Kidney epithelial cell (primary cell): ENCODE measurements at regions not wholly inside any gene's neighbourhood (a gene's known extent, or its start where the extent isn't known, plus 50 kb on each side); places are given as distances from the start of the nearest gene placed in this dataset.

Experiments
- DNase-seq: peaks from one replicate; pipeline ENCODE4 v3.0.0-alpha.2; 2010; ENCODE audit warnings: low read depth
- H3K27me3 ChIP-seq: 2 replicates; pipeline ENCODE4 v1.6.0; 2011; ENCODE audit warnings: low read length; ENCODE audit not compliant: control insufficient read depth, insufficient read depth
- H3K36me3 ChIP-seq: 2 replicates; pipeline ENCODE4 v1.5.1; 2011; ENCODE audit warnings: low read length; ENCODE audit not compliant: control insufficient read depth, insufficient read depth
- H3K4me3 ChIP-seq: 2 replicates; pipeline ENCODE4 v1.5.1; 2011; ENCODE audit warnings: low read depth, mild to moderate bottlenecking, control low read depth, low read length
- CTCF ChIP-seq: IDR thresholded peaks from 2 replicates; pipeline ENCODE4 v1.5.1; 2011; ENCODE audit warnings: mild to moderate bottlenecking, moderate library complexity, low read length, control low read depth, inconsistent platforms; ENCODE audit not compliant: insufficient read depth, poor library complexity, severe bottlenecking

GRCh38 chr2:123644053-123644452, 381.0 kb upstream of the CNTNAP5 start:
- Histone ChIP-seq H3K27me3 (no peaks in the 10 kb centered on the region), H3K36me3 (no peaks in the 10 kb centered on the region), H3K4me3 (no peak overlapping the region)
- no peak for DNase-seq
- TF ChIP-seq CTCF, result no peak

DNA sequence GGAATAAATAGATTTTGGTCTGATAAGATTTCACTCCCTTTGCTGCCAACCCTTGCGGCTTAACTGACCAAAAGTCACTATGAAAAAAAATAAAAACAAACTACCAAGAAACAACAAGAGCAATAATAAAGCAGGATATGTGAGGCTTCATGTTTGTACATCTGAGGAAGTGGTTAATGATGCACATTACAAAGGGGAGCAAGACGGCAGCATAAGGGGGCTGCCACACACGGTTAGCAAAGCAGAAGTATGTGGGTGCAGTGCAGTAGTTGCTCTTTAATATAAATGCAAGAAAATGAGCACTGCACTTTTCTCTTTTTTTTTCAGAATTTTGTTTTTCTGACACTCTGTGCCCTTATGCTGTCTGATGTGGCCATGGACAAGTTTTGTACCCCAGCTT, 377.1 kb upstream of the CNTNAP5 start:
- H3K4me3 ChIP-seq, result no peak overlapping the region
- no peak for DNase-seq
- TF ChIP-seq CTCF, result no peak
- no peaks in the 10 kb centered on the region for H3K36me3 ChIP-seq
- no peaks in the 10 kb centered on the region for H3K27me3 ChIP-seq

DNA sequence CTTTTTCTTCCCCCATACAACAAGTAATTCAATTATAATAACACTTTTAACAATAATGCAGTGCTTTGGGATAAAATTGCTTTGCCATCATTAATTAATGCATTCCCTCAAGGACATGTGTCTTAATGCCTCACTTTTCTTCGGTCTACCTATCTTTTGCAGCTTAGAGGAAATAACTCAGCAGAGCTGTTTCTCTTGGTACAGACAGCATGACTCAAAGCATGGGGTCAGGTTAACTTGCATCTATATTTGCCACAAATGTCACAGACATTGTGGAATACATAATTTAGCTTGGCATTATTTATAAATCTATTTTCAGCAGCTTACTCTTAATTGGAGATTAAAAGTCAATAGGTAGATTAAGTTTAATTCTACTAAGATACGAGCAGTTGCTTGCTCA, 376.1 kb upstream of the CNTNAP5 start:
- no peaks in the 10 kb centered on the region for H3K36me3 ChIP-seq
- DNase-seq, result no peak
- TF ChIP-seq CTCF, result no peak
- H3K27me3 ChIP-seq, result no peaks in the 10 kb centered on the region
- no peak overlapping the region for H3K4me3 ChIP-seq

DNA sequence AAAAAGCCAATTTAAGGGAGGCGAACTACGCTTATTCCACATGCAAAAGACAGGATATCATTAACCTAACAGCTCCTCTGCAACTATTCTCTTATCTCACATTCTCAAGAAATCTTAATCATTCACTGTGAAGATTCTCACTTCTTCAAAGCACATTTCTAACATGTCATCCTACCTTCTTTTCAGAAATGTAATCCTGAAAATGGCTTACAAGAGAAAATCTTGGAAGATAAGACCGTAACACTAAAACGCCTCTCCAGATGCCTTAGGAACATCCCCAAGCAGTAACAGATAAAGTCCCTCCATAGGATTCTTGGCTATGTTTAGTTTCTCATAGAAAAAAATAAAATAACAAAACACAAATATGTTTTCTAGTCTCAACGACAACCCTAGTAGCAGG, 373.9 kb upstream of the CNTNAP5 start:
- no peaks in the 10 kb centered on the region for H3K27me3 ChIP-seq
- H3K4me3 ChIP-seq, result no peak overlapping the region
- TF ChIP-seq CTCF, result no peak
- no peak for DNase-seq
- H3K36me3 ChIP-seq, result no peaks in the 10 kb centered on the region

GRCh38 chr2:123652320-123652719, 372.8 kb upstream of the CNTNAP5 start:
- TF ChIP-seq CTCF, result no peak
- H3K27me3 ChIP-seq, result no peaks in the 10 kb centered on the region
- no peak for DNase-seq
- H3K36me3 ChIP-seq, result no peaks in the 10 kb centered on the region
- H3K4me3 ChIP-seq, result no peak overlapping the region

- no peak for DNase-seq
- no peaks in the 10 kb centered on the region for H3K36me3 ChIP-seq
- TF ChIP-seq CTCF, result no peak
- no peak overlapping the region for H3K4me3 ChIP-seq
- H3K27me3 ChIP-seq, result no peaks in the 10 kb centered on the region
Measured at GRCh38 chr2:123656590-123656989, 368.5 kb upstream of the CNTNAP5 start.
